K562 (cell line): ENCODE measurements at regions not wholly inside any gene's neighbourhood (a gene's known extent, or its start where the extent isn't known, plus 50 kb on each side); places are given as distances from the start of the nearest gene placed in this dataset.

Experiments used
- ATAC-seq: fragments of 200-7000 bp; cut with Tn5 transposase; 3 replicates; pipeline ENCODE4 v1.9.1; 2020; ENCODE audit warnings: moderate library complexity
- BruUV-seq: library from RNA; stranded (reverse); fragments of 400-500 nt; replicated peaks from 2 replicates; lab custom pipeline; 2021; lab: Mats Ljungman, UMichigan
- CTCF ChIA-PET: fragments of 300-600 bp; formaldehyde crosslinking; extraction: SDS; loops from one replicate; lab custom pipeline; 2021; ENCODE audit warnings: low intra/inter-chr PET ratio; lab: Yijun Ruan, JAX
- POLR2A ChIA-PET: fragments of 300-600, 350-650 bp; sonication (Branson Sonifier 250); formaldehyde crosslinking; extraction: SDS; loops from one replicate; lab custom pipeline; 2021; ENCODE audit warnings: antibody characterized with exemption, inconsistent platforms; lab: Yijun Ruan, JAX
- DNase-seq, 4 experiments: peaks; one replicate each; pipeline versions ENCODE4 v3.0.0 to v3.0.0-alpha.2; 2011 to 2018; ENCODE audit warnings: low spot score in 3 of 4, mixed read lengths in 3 of 4; ENCODE audit errors: extremely low read depth in 1 of 4
- FAIRE-seq: peaks from 2 replicates; lab custom pipeline; 2011; peaks lifted over from hg19 to GRCh38; lab: Jason Lieb, UNC
- H2AFZ ChIP-seq: 2 replicates; pipeline ENCODE4 v1.6.0; 2011; ENCODE audit warnings: low read depth, low read length, control low read depth, inconsistent platforms
- H3K27ac ChIP-seq: fragments of 200-600 bp; 3 replicates; pipeline ENCODE4 v1.8.0; 2011; ENCODE audit warnings: low read depth, mild to moderate bottlenecking, control low read depth, inconsistent platforms, low read length, moderate library complexity, mixed read lengths; ENCODE audit errors: extremely low read depth
- H3K27me3 ChIP-seq, 2 experiments: fragments of 300-600 bp in 1 of 2; 2 replicates in 1 of 2; 3 replicates in 1 of 2; pipeline versions ENCODE4 v1.6.0 to v1.8.0; 2011; ENCODE audit warnings: inconsistent platforms in 2 of 2, low read length in 2 of 2, mild to moderate bottlenecking in 1 of 2, mixed read lengths in 1 of 2, moderate library complexity in 1 of 2; ENCODE audit not compliant: control insufficient read depth in 2 of 2, insufficient read depth in 2 of 2
- H3K36me3 ChIP-seq: fragments of 300-600 bp; 3 replicates; pipeline ENCODE4 v1.8.0; 2011; ENCODE audit warnings: mild to moderate bottlenecking, low read length, inconsistent platforms; ENCODE audit not compliant: control insufficient read depth, insufficient read depth
- H3K4me1 ChIP-seq, 2 experiments: fragments of 200-600 bp in 1 of 2; replicated peaks in 1 of 2; 2 replicates in 1 of 2; 3 replicates in 1 of 2; pipeline versions ENCODE4 v1.5.1 to v1.8.0; 2011; ENCODE audit warnings: inconsistent platforms in 2 of 2, low read length in 2 of 2, mild to moderate bottlenecking in 1 of 2, mixed read lengths in 1 of 2, moderate library complexity in 1 of 2; ENCODE audit not compliant: control insufficient read depth in 2 of 2, insufficient read depth in 2 of 2
- H3K4me2 ChIP-seq: 2 replicates; pipeline ENCODE4 v1.6.1; 2011; ENCODE audit warnings: low read length, control low read depth, inconsistent platforms, mixed read lengths; ENCODE audit not compliant: insufficient read depth
- H3K4me3 ChIP-seq: fragments of 200-600 bp; sonication (generic), shearing (Covaris generic); 2 replicates; pipeline ENCODE4 v1.5.1; 2016; ENCODE audit warnings: control low read depth, inconsistent platforms
- H3K79me2 ChIP-seq: fragments of 200-600 bp; 3 replicates; pipeline ENCODE4 v1.8.0; 2011; ENCODE audit warnings: low read length, inconsistent platforms; ENCODE audit not compliant: control insufficient read depth, insufficient read depth
- H3K9ac ChIP-seq, 2 experiments: 2 replicates each; pipeline versions ENCODE4 v1.6.0 to v1.6.1; 2011; ENCODE audit warnings: low read depth in 2 of 2, low read length in 2 of 2, control low read depth in 1 of 2, inconsistent platforms in 1 of 2, mild to moderate bottlenecking in 1 of 2, mixed read lengths in 1 of 2; ENCODE audit not compliant: insufficient read depth in 1 of 2
- H3K9me1 ChIP-seq: one replicate; pipeline ENCODE4 v1.6.0; 2011; ENCODE audit warnings: inconsistent platforms, mild to moderate bottlenecking, low read length, moderate library complexity; ENCODE audit not compliant: control insufficient read depth, insufficient read depth
- H3K9me3 ChIP-seq: replicated peaks from 2 replicates; pipeline ENCODE4 v1.5.1; 2011; ENCODE audit warnings: low read depth, low read length, inconsistent platforms; ENCODE audit not compliant: control insufficient read depth, insufficient read depth
- H4K20me1 ChIP-seq: replicated peaks from 2 replicates; pipeline ENCODE4 v1.6.1; 2011; ENCODE audit warnings: low read length, inconsistent platforms, mixed read lengths; ENCODE audit not compliant: control insufficient read depth, insufficient read depth
- CREBBP ChIP-seq: IDR thresholded peaks from one replicate; pipeline ENCODE4 v1.6.1; 2012; ENCODE audit warnings: low read depth, mild to moderate bottlenecking, control low read depth, inconsistent platforms, low read length
- CTCFL ChIP-seq: IDR thresholded peaks from 2 replicates; pipeline ENCODE4 v1.6.1; 2011; ENCODE audit warnings: borderline replicate concordance, low read depth, mild to moderate bottlenecking, moderate library complexity, low read length; ENCODE audit not compliant: insufficient read depth, poor library complexity, severe bottlenecking
- MYNN ChIP-seq, 2 experiments: sonication (generic); formaldehyde crosslinking in 1 of 2; IDR thresholded peaks; 2 replicates each; pipeline versions ENCODE4 v1.5.0 to v1.6.1; 2016 to 2020; ENCODE audit warnings: antibody characterized with exemption in 1 of 2, missing genetic modification reagents in 1 of 2
- NFIC ChIP-seq: fragments of 450-650 bp; IDR thresholded peaks from 2 replicates; pipeline ENCODE4 v1.6.1; 2017; ENCODE audit warnings: mild to moderate bottlenecking, inconsistent platforms
- NR2C1 ChIP-seq, 2 experiments: fragments of 450-650 bp; IDR thresholded peaks; 2 replicates each; pipeline ENCODE4 v1.6.1; 2017; ENCODE audit warnings: mild to moderate bottlenecking in 2 of 2, antibody characterized with exemption in 1 of 2, inconsistent platforms in 1 of 2, missing compliant biosample characterization in 1 of 2, missing genetic modification characterization in 1 of 2
- PURB ChIP-seq: sonication (generic); formaldehyde crosslinking; IDR thresholded peaks from 2 replicates; pipeline ENCODE4 v1.9.0; 2021; ENCODE audit warnings: low read depth, mild to moderate bottlenecking, missing genetic modification reagents
- SRSF3 ChIP-seq: fragments of 200-400 bp; formaldehyde crosslinking; IDR thresholded peaks from 2 replicates; pipeline ENCODE4 v1.6.1; 2016; ENCODE audit warnings: mild to moderate bottlenecking, low read length, moderate library complexity; ENCODE audit not compliant: insufficient read depth
- ZKSCAN3 ChIP-seq: fragments of 250-450 bp; sonication (Bioruptor Pico); IDR thresholded peaks from 2 replicates; pipeline ENCODE4 v1.4.0; 2020
- ZNF316 ChIP-seq: fragments of 450-650 bp; IDR thresholded peaks from 2 replicates; pipeline ENCODE4 v1.6.1; 2016
- ZNF764 ChIP-seq: fragments of 250-450 bp; sonication (Bioruptor Pico); IDR thresholded peaks from 2 replicates; pipeline ENCODE4 v1.4.0; 2020; ENCODE audit warnings: low read depth, mild to moderate bottlenecking, moderate library complexity
- whole genome bisulfite sequencing: fragments of 100-300 bp; shearing (Covaris generic); methylation state at CpG from one replicate; pipeline ENCODE4 v1.1.6; 2016; ENCODE audit warnings: low coverage, mixed read lengths; ENCODE audit not compliant: insufficient coverage; ENCODE audit errors: missing lambda C conversion rate; 5-methylcytosine and 5-hydroxymethylcytosine counted together
- in situ Hi-C: fragments of 300-500 bp; cut with MboI; formaldehyde crosslinking; loops from 4 replicates; pipeline ENCODE4 v1.15.0; 2018; ENCODE audit warnings: inconsistent platforms, mixed read lengths
- intact Hi-C: fragments of 100-400 bp; cut with micrococcal nuclease; formaldehyde crosslinking; loops from 2 replicates; pipeline ENCODE4 v1.14.2; 2022
- TF ChIP-seq, protein P1 (sequence below): fragments of 450-650 bp; IDR thresholded peaks from 2 replicates; pipeline ENCODE4 v1.6.1; 2016; ENCODE audit warnings: low read depth
- TF ChIP-seq, protein P2 (sequence below): fragments of 450-650 bp; formaldehyde crosslinking; IDR thresholded peaks from 2 replicates; pipeline ENCODE4 v1.4.0; 2020; ENCODE audit warnings: mild to moderate bottlenecking

- DNase-seq (no peak), FAIRE-seq (no peak), ATAC-seq (no peak)
- Histone ChIP-seq H3K36me3 (no peaks in the 10 kb centered on the region), H3K9me1 (no peaks in the 10 kb centered on the region), H3K27me3 (peaks cover 7 to 39% of the 10 kb centered on the region in 2 experiments; a peak in 4 of 5 replicates), H3K9me3 (no peaks in the 10 kb centered on the region), H3K4me3 (no peak overlapping the region), H3K4me1 (no peaks in the 10 kb centered on the region), H3K79me2 (no peaks in the 10 kb centered on the region), H2AFZ (no peak overlapping the region), H3K4me2 (no peak overlapping the region), H3K27ac (no peak overlapping the region), H3K9ac (no peak overlapping the region), H4K20me1 (no peaks in the 10 kb centered on the region)
- ChIA-PET POLR2A (no interaction called here), CTCF (no interaction called here)
- 0% methylated on average over 6 of the region's 6 CpGs for WGBS
- intact Hi-C loops: no loop called here
- BruUV-seq: no TSS peak
- in situ Hi-C loops: no loop called here
- no peak for TF ChIP-seq SRSF3
- TF ChIP-seq CTCFL: no peak
- TF ChIP-seq, protein P1, sequence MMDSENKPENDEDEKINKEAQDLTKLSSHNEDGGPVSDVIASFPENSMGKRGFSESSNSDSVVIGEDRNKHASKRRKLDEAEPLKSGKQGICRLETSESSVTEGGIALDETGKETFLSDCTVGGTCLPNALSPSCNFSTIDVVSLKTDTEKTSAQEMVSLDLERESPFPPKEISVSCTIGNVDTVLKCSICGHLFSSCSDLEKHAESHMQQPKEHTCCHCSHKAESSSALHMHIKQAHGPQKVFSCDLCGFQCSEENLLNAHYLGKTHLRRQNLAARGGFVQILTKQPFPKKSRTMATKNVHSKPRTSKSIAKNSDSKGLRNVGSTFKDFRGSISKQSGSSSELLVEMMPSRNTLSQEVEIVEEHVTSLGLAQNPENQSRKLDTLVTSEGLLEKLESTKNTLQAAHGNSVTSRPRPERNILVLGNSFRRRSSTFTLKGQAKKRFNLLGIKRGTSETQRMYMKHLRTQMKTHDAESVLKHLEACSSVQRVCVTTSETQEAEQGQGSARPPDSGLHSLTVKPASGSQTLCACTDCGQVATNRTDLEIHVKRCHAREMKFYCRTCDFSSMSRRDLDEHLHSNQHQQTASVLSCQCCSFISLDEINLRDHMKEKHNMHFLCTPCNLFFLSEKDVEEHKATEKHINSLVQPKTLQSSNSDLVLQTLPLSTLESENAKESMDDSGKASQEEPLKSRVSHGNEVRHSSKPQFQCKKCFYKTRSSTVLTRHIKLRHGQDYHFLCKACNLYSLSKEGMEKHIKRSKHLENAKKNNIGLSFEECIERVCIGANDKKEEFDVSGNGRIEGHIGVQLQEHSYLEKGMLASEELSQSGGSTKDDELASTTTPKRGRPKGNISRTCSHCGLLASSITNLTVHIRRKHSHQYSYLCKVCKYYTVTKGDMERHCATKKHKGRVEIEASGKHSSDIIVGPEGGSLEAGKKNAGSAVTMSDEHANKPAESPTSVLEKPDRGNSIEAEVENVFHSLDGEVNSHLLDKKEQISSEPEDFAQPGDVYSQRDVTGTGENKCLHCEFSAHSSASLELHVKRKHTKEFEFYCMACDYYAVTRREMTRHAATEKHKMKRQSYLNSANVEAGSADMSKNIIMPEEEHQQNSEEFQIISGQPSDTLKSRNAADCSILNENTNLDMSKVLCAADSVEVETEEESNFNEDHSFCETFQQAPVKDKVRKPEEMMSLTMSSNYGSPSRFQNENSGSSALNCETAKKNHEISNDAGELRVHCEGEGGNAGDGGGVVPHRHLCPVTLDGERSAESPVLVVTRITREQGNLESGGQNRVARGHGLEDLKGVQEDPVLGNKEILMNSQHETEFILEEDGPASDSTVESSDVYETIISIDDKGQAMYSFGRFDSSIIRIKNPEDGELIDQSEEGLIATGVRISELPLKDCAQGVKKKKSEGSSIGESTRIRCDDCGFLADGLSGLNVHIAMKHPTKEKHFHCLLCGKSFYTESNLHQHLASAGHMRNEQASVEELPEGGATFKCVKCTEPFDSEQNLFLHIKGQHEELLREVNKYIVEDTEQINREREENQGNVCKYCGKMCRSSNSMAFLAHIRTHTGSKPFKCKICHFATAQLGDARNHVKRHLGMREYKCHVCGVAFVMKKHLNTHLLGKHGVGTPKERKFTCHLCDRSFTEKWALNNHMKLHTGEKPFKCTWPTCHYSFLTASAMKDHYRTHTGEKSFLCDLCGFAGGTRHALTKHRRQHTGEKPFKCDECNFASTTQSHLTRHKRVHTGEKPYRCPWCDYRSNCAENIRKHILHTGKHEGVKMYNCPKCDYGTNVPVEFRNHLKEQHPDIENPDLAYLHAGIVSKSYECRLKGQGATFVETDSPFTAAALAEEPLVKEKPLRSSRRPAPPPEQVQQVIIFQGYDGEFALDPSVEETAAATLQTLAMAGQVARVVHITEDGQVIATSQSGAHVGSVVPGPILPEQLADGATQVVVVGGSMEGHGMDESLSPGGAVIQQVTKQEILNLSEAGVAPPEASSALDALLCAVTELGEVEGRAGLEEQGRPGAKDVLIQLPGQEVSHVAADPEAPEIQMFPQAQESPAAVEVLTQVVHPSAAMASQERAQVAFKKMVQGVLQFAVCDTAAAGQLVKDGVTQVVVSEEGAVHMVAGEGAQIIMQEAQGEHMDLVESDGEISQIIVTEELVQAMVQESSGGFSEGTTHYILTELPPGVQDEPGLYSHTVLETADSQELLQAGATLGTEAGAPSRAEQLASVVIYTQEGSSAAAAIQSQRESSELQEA: no peak
- no peak for TF ChIP-seq PURB
- no peak for TF ChIP-seq CREBBP
- TF ChIP-seq NFIC: no peak
- no peak for TF ChIP-seq ZNF764 (CRISPR knock-in tag)
- no peak for TF ChIP-seq MYNN (IDR thresholded peaks at IDR 0.05)
- no peak for TF ChIP-seq MYNN (CRISPR knock-in tag; IDR thresholded peaks at IDR 0.05)
- no peak for TF ChIP-seq NR2C1 (IDR thresholded peaks at IDR 0.05)
- TF ChIP-seq NR2C1 (tag; IDR thresholded peaks at IDR 0.05): no peak
- no peak for TF ChIP-seq ZNF316
- TF ChIP-seq, protein P2, sequence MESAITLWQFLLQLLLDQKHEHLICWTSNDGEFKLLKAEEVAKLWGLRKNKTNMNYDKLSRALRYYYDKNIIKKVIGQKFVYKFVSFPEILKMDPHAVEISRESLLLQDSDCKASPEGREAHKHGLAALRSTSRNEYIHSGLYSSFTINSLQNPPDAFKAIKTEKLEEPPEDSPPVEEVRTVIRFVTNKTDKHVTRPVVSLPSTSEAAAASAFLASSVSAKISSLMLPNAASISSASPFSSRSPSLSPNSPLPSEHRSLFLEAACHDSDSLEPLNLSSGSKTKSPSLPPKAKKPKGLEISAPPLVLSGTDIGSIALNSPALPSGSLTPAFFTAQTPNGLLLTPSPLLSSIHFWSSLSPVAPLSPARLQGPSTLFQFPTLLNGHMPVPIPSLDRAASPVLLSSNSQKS (CRISPR knock-in tag): no peak
- TF ChIP-seq ZKSCAN3: no peak
Observed at GRCh38 chr1:14138687-14139086, 438.7 kb downstream of the PRDM2 start.
